HG02678 (cell line): ENCODE measurements at regions not wholly inside any gene's neighbourhood (a gene's known extent, or its start where the extent isn't known, plus 50 kb on each side); places are given as distances from the start of the nearest gene placed in this dataset.
"Not testable (repeated sequence)": the region's sequence is repeated elsewhere in the genome, so short reads cannot be mapped to it uniquely, and the experiment has no call there.

Experiments used
- ATAC-seq: cut with Tn5 transposase; IDR thresholded peaks from one replicate; pipeline ENCODE4 v1.9.1; 2021; ENCODE audit warnings: mild to moderate bottlenecking, moderate library complexity; ENCODE audit not compliant: unreplicated experiment

GRCh38 chr6:9744119-9744518 is 670.8 kb downstream of the TFAP2A start:
- no peak for ATAC-seq

DNA sequence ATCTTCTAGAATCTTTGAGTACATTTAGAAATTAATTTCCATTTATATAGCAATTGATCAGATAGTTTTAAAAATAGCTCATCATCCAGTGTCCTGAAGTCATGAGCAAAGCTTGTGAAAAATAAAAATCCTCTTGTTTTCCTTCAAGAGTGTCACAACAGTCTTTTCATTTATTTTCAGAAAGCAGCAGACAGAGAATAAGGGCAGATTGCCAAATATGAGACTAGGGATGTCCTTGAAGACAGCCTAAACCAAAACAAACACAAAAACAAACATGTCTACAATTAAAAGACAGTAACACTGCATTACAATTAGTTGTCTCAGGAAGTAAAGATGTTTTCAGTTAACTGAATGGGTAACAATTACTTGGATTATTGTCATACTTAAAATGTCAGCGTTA is 682.8 kb downstream of the TFAP2A start:
- no peak for ATAC-seq

DNA sequence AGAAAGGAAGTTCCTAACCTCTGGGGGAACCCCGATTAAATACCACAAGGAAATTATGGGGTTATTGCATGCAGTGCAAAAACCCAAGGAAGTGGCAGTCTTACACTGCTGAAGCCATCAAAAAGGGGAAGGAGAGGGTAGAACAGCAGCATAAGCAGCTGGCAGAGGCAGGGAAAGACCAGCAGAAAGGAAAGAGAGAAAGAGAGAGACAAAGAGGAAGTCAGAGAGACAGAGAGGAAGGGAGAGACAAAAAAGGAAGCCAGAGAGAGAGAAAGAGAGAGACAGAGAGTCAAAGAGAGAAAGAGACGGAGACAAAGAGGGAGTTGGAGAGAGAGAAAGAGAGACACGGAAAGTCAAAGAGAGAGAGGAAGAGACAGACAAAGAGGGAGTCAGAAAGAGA is 689.1 kb downstream of the TFAP2A start:
- not testable (repeated sequence) for ATAC-seq

- no peak for ATAC-seq
Measured at GRCh38 chr6:9717568-9717967, 697.3 kb downstream of the TFAP2A start.

DNA sequence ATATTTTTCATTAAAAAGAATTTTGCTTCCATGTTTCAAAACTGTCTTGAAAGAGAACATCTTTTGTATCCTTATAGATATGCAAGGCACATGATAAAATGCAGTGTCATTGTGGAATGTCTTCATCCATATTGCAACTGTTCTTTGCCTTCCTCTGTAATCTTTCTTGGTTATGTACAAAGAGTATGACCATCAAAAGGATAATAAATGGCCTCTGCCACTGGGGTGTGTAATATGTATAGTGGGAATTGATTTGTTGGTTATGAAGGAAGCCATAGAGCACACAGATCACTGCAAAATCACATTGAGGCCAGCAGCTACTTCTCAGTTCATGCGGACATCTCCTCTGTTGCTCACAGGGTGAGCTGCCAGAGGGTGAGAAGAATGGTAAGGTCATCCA is 703.5 kb downstream of the TFAP2A start:
- no peak for ATAC-seq

DNA sequence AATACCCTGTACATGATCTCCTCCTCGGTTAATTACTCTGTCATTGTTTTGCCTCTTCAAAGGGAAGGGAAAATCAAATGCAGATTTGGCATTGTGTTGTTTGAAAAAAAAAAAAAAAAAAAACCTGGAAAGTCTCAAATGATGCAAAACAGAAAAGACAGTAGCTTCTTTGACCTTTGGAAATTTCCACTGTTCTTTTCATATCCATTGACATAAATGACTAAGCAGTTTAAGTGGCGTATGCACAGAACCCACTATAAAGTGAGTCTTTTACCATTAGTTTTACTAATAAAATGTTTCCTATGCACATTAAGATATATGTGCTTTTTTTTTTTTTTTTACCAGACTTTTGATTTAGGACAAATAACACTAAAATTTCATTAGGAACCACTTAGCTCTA is 704.3 kb downstream of the TFAP2A start:
- ATAC-seq, result no peak

- no peak for ATAC-seq
Measured at GRCh38 chr6:9708600-9708999, 706.3 kb downstream of the TFAP2A start.

- ATAC-seq, result no peak
Measured at GRCh38 chr6:9704989-9705388, 709.9 kb downstream of the TFAP2A start.

GRCh38 chr6:9702914-9703313 is 712.0 kb downstream of the TFAP2A start:
- no peak for ATAC-seq

GRCh38 chr6:9699888-9700287 is 715.0 kb downstream of the TFAP2A start:
- no peak for ATAC-seq

DNA sequence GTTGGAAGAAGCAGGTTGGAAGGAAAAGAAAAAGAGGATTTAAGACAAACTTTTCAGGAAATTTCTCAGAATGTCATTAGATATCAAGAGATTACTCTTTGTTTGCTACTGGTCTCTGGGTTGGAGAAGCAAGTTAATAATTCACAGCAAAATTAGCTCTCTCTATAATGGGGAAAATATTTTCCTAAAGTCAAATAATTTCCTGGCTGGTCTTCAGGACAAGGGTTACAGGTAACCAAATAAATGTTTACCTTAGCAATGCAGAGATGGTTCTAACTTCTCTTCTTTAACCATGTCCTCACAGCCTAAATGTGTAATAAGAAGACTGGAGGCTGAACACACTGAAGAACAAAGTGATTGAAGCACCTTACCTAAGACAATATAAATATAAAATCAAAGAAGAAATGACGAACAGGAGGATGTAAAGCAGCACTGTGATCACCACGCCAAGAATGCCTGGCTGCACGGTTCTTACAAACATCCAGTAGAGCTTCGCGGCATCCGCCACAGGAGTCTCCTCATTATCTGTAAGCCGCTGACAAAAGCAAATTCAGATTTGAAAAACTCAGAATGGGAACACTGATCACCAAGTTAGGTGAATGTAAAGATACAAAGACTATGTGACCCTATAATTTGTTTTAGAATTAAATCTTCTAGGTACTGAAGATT is 717.5 kb downstream of the TFAP2A start:
- no peak for ATAC-seq

DNA sequence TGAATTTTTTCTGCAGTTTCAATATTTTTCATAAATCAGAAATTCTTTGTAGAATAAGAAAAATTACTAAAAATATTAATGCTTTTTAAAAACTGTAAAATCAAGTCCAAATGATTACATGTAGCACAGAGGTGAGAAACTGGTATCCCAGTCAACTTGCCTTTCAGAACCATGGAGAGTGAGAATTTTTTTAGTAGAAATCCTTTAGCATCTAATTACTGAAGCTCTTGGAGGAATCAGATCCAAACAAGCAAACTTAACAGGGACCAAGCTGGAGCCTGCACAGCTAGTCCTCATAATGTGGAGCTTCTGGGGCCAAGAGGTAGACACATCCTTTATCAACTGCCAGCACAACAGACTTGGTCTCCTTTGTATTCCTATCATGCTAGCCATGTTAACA is 724.5 kb downstream of the TFAP2A start:
- ATAC-seq, result no peak

- ATAC-seq, result not testable (repeated sequence)
Measured at GRCh38 chr6:9680727-9681126, 734.1 kb downstream of the TFAP2A start.

DNA sequence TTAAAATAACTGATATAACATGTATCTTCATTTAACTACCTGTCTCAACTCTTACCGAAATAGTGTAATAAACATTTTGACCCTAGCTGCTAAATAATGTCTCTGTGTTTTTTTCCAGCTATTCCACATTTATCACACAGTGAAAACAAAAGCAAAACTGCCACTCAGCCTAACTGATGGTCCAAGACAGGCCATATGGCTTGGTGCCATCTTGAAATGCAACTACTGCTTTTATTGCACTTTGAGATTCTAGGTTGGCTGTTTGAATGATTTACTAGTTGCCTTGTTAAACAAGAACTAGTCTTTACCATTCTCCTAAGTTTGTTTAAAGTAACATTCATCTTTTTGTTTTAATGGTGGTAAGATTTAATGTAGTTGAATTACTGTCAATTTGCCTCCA is 739.8 kb downstream of the TFAP2A start:
- ATAC-seq, result no peak

DNA sequence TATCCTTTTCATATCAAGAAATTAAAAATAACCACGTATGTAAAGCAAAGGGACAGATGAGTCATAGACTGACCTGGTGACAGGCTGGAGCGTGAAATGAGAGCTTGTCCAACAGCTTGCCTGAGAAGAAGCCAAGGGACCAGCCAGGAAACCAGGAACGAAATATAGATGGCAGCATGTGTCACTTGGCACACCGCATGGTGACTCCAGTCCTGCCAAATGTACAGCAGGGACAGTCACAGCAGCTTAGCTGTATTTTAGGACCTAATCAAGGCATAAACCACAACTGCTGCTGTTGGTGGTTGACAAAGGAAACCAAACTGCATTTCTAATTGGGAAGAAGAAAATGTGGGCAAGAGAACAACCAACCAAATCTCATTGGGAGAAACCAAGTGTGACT is 755.0 kb downstream of the TFAP2A start:
- no peak for ATAC-seq

DNA sequence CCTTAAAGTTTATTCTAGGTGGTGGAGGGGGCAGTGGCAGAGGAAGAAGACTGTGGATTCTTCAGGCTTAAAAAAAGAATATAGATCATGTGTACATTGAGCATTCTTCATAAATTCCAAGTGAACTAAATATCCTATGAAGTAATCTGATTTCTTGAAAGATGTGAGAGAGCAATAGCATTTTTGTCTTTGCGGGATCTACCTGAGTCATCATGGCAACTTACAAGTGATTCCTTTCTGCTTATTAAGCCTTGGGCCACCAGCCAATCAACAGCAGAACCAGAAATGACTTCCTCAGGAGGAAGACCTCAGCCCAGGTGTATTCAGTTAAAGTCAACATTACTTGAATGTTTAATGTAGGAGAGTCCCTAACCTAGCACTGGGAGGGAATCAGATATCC is 756.9 kb downstream of the TFAP2A start:
- no peak for ATAC-seq

GRCh38 chr6:9647599-9647998 is 767.3 kb downstream of the TFAP2A start:
- no peak for ATAC-seq

- no peak for ATAC-seq
Measured at GRCh38 chr6:9647071-9647445, 767.8 kb downstream of the TFAP2A start.

DNA sequence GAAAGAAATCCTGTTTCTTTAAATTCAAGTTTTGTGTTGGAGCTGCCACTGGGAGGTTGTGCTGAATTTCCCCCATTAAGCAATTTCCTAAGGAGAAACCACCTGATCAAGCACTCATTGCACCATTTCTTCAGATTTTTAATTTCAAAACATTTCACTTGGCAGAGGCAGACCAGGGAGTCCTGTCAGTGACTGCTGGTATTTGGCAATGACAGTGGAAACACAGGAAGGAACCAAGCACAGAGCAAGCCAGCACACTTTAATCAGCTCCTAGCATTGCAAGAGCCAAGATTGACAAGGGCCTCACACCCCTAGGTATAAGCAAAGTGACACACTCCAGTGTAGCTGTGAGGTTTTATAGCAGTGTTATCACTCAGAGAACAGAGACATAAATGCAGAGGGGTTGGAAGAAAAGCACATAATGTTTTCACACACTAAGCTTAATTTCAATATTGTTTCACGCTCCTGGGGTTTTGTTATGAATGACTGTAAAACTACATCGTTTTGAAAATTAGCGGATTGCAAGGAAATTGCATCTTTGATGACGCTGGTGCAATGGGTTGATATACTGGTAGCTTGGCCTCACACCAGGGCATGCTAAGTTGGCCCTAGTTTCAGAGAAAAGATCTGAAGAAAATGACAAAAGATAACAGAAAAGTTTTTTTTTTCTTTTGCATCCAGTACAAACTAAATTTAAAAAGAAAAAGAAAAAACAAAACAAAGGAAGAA is 768.4 kb downstream of the TFAP2A start:
- no peak for ATAC-seq

- ATAC-seq, result no peak
Measured at GRCh38 chr6:9638861-9639260, 776.0 kb downstream of the TFAP2A start.

- ATAC-seq, result no peak
Measured at GRCh38 chr6:9634776-9635175, 780.1 kb downstream of the TFAP2A start.

- ATAC-seq, result no peak
Measured at GRCh38 chr6:9632026-9632425, 782.8 kb downstream of the TFAP2A start.

GRCh38 chr6:9628819-9629218 is 786.1 kb downstream of the TFAP2A start:
- ATAC-seq, result no peak
